IPS-18a (cell line): ENCODE measurements at regions not wholly inside any gene's neighbourhood (a gene's known extent, or its start where the extent isn't known, plus 50 kb on each side); places are given as distances from the start of the nearest gene placed in this dataset.
"Not testable (repeated sequence)": the region's sequence is repeated elsewhere in the genome, so short reads cannot be mapped to it uniquely, and the experiment has no call there.

ENCODE experiments used
- H3K27ac ChIP-seq: one replicate; pipeline ENCODE4 v1.5.1; 2013; ENCODE audit warnings: low read length
- H3K27me3 ChIP-seq: one replicate; pipeline ENCODE4 v1.6.1; 2013; ENCODE audit warnings: mild to moderate bottlenecking, low read length; ENCODE audit not compliant: control insufficient read depth, insufficient read depth
- H3K36me3 ChIP-seq: one replicate; pipeline ENCODE4 v1.6.1; 2013; ENCODE audit warnings: low read depth, low read length; ENCODE audit not compliant: control insufficient read depth
- H3K4me1 ChIP-seq: one replicate; pipeline ENCODE4 v1.6.1; 2013; ENCODE audit warnings: low read depth, low read length; ENCODE audit not compliant: control insufficient read depth
- H3K4me3 ChIP-seq: one replicate; pipeline ENCODE4 v1.5.1; 2013; ENCODE audit warnings: low read length
- H3K9ac ChIP-seq: one replicate; pipeline ENCODE4 v1.6.1; 2013; ENCODE audit warnings: mild to moderate bottlenecking, low read length, moderate library complexity
- H3K9me3 ChIP-seq: one replicate; pipeline ENCODE4 v1.6.1; 2013; ENCODE audit warnings: low read depth, low read length; ENCODE audit not compliant: control insufficient read depth

- Histone ChIP-seq H3K9ac (no peak overlapping the region), H3K9me3 (no peaks in the 10 kb centered on the region), H3K27ac (no peak overlapping the region), H3K27me3 (no peaks in the 10 kb centered on the region), H3K4me3 (no peak overlapping the region), H3K36me3 (no peaks in the 10 kb centered on the region), H3K4me1 (no peaks in the 10 kb centered on the region)
Observed at GRCh38 chr7:94146408-94146807, 142.3 kb upstream of the BET1 start.

GRCh38 chr7:94149789-94150545 lies 145.8 kb upstream of the BET1 start:
- no peaks in the 10 kb centered on the region for H3K9me3 ChIP-seq

DNA sequence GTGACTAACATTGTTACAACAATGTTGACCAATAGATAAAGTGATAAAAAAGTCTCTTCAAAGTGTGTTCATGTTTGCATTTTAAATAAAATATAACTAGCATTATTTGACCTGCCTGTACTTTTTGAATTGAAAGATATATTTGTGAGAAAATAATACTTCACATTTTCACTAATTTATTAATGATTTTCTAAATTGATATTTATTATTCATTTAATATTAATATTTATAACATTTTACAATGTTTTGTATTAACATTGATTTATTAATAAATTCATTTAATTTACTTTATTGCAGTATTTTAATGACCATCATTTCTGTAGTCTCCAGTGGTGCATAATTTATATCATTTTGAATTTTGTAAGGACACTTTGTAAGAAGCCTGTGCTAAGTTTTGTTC lies 150.0 kb upstream of the BET1 start:
- no peak overlapping the region for H3K27ac ChIP-seq
- H3K4me1 ChIP-seq = no peaks in the 10 kb centered on the region
- H3K27me3 ChIP-seq = no peaks in the 10 kb centered on the region
- no peaks in the 10 kb centered on the region for H3K9me3 ChIP-seq
- no peak overlapping the region for H3K4me3 ChIP-seq
- no peaks in the 10 kb centered on the region for H3K36me3 ChIP-seq
- no peak overlapping the region for H3K9ac ChIP-seq

More at GRCh38 chr7:94149789-94150545, 145.8 kb upstream of the BET1 start:
- Histone ChIP-seq H3K4me1 (no peaks in the 10 kb centered on the region), H3K27ac (no peak overlapping the region), H3K36me3 (no peaks in the 10 kb centered on the region), H3K4me3 (no peak overlapping the region), H3K9ac (no peak overlapping the region), H3K27me3 (no peaks in the 10 kb centered on the region)

DNA sequence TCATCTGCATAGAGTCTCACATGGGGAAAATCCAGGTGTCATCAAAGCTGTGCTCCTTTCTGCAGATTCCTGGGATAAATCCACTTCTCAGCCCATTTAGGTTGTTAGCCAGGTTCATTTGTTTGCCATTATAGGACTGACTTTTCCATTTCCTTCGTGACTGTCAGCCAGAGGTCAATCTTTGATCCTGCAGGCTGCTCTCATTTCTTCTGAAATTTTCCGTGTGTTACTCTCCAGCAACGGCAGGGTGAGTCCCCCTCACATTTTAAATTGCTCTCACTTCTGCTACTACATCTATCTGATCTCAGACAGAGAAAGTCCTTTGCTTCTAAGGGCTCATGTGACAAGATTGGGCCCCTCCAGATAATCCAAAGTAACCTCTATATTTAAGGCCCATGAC lies 150.7 kb upstream of the BET1 start:
- Histone ChIP-seq H3K27me3 (no peaks in the 10 kb centered on the region), H3K4me3 (no peak overlapping the region), H3K36me3 (no peaks in the 10 kb centered on the region), H3K9ac (no peak overlapping the region), H3K4me1 (no peaks in the 10 kb centered on the region), H3K27ac (no peak overlapping the region), H3K9me3 (no peaks in the 10 kb centered on the region)

GRCh38 chr7:94157659-94158306 lies 153.6 kb upstream of the BET1 start:
- H3K36me3 ChIP-seq, H3K27me3 ChIP-seq, H3K4me3 ChIP-seq, H3K9ac ChIP-seq, H3K27ac ChIP-seq, H3K4me1 ChIP-seq, H3K9me3 ChIP-seq: not testable (repeated sequence)

DNA sequence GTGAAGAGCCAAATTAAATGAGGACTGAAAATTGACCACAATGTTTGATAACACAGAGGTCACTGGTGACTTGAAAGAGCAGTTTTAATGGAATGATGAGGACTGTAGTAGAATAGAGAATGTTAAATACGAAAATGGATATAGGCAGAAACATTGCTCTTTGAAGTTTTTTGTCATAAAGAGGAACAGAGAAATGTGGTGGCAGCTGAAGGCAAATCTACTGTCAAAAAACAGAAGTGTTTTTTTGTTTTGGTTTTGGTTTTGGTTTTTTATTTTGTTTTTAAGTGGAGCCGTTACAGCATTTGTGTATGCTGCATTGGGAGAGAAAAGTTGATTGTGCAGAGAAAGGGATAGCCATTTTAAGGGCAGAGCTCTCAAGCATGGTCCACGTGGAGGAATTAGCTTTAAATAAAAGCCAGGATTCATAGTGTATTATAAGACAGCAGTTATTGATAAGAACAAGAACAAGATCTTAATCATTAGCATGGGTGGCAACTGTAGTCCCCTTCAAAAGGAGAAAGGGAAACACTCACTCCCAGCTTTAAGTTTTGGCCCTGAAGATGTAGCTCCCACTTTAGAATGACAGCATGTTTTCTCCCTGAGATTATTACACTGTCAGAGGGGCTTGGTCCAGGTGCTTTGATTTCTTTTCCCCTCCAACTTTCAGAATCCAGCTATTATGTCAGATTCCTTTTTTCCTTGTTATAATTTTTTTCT lies 156.7 kb upstream of the BET1 start:
- Histone ChIP-seq H3K27ac (no peak overlapping the region), H3K9ac (no peak overlapping the region), H3K36me3 (no peaks in the 10 kb centered on the region)

DNA sequence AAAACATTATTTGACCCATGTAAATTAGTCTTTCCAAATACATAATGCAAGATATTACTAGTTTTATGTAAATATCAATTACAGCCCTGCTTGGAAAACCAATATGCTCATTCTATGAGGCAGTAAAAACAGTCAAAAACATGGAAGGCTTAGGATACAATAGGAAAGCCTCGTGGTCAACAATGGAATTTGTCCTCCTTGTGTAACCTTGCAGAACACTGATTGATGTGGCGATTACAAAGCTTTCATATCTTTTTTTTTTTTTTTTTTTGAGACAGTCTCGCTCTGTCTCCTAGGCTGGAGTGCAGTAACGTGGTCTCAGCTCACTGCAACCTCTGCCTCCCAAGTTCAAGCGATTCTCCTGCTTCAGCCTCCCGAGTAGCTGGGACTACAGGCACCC lies 157.3 kb upstream of the BET1 start:
- peaks cover 3% of the 10 kb centered on the region for H3K9me3 ChIP-seq
- no peaks in the 10 kb centered on the region for H3K27me3 ChIP-seq
- no peak overlapping the region for H3K27ac ChIP-seq
- no peaks in the 10 kb centered on the region for H3K4me1 ChIP-seq
- no peaks in the 10 kb centered on the region for H3K36me3 ChIP-seq
- H3K9ac ChIP-seq = no peak overlapping the region
- H3K4me3 ChIP-seq = no peak overlapping the region

More for the DNA sequence above, 156.7 kb upstream of the BET1 start:
- no peaks in the 10 kb centered on the region for H3K27me3 ChIP-seq
- H3K4me3 ChIP-seq = no peak overlapping the region
- no peaks in the 10 kb centered on the region for H3K4me1 ChIP-seq
- no peaks in the 10 kb centered on the region for H3K9me3 ChIP-seq

DNA sequence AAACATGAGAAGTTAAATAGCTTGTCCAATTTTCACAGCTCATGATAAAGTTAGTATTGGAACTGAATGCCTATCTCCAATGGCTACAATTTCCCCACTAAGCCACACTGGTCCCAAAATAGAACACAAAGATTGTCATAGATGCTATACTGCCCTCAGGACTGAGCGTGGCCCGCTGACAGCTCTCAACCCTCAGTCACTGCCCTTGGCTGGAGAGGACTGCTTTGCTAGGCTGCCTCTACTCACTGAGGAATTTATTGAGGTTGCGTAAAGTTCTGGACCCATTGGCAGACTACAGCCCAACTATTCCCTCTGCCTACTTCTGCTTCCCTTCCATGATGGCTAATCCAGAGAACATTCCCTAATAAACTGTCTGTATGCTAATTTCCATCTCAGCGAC lies 165.5 kb upstream of the BET1 start:
- Histone ChIP-seq H3K9ac (no peak overlapping the region), H3K4me3 (no peak overlapping the region), H3K4me1 (no peaks in the 10 kb centered on the region), H3K27me3 (no peaks in the 10 kb centered on the region), H3K9me3 (peaks cover 4% of the 10 kb centered on the region), H3K27ac (no peak overlapping the region), H3K36me3 (no peaks in the 10 kb centered on the region)

- H3K27me3 ChIP-seq = no peaks in the 10 kb centered on the region
- no peaks in the 10 kb centered on the region for H3K4me1 ChIP-seq
- H3K9me3 ChIP-seq = peaks cover 4% of the 10 kb centered on the region
- H3K9ac ChIP-seq = no peak overlapping the region
- no peak overlapping the region for H3K27ac ChIP-seq
- no peaks in the 10 kb centered on the region for H3K36me3 ChIP-seq
- no peak overlapping the region for H3K4me3 ChIP-seq
Observed at GRCh38 chr7:94170836-94171235, 166.7 kb upstream of the BET1 start.

DNA sequence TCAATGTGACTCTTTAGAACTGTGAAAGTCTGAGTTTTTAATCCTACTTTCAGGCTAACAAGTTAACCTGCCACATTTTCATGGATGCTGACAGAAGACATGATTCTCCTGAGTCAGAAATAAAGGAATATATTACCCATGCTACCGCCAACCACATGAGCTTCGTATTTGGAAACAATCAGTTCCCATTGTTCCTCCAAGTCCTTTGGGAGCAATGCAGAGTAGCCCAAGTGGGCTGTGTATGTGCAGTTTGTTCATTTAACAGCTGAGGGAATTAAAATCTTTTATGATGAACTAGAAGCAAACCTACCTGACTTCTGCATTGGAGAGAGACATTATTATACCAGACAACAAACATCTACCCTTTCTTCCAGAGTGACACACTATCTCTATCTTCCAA lies 169.3 kb upstream of the BET1 start:
- H3K27me3 ChIP-seq = no peaks in the 10 kb centered on the region
- H3K36me3 ChIP-seq = no peaks in the 10 kb centered on the region
- no peaks in the 10 kb centered on the region for H3K9me3 ChIP-seq
- no peaks in the 10 kb centered on the region for H3K4me1 ChIP-seq
- no peak overlapping the region for H3K4me3 ChIP-seq
- H3K27ac ChIP-seq = no peak overlapping the region
- H3K9ac ChIP-seq = no peak overlapping the region

GRCh38 chr7:94174375-94174774 lies 170.2 kb upstream of the BET1 start:
- Histone ChIP-seq H3K27me3 (no peaks in the 10 kb centered on the region), H3K27ac (no peak overlapping the region), H3K9me3 (no peaks in the 10 kb centered on the region), H3K36me3 (no peaks in the 10 kb centered on the region), H3K4me3 (no peak overlapping the region), H3K4me1 (no peaks in the 10 kb centered on the region), H3K9ac (no peak overlapping the region)
